ENCODE measurements at regions not wholly inside any gene's neighbourhood (a gene's known extent, or its start where the extent isn't known, plus 50 kb on each side); places are given as distances from the start of the nearest gene placed in this dataset.

DNA sequence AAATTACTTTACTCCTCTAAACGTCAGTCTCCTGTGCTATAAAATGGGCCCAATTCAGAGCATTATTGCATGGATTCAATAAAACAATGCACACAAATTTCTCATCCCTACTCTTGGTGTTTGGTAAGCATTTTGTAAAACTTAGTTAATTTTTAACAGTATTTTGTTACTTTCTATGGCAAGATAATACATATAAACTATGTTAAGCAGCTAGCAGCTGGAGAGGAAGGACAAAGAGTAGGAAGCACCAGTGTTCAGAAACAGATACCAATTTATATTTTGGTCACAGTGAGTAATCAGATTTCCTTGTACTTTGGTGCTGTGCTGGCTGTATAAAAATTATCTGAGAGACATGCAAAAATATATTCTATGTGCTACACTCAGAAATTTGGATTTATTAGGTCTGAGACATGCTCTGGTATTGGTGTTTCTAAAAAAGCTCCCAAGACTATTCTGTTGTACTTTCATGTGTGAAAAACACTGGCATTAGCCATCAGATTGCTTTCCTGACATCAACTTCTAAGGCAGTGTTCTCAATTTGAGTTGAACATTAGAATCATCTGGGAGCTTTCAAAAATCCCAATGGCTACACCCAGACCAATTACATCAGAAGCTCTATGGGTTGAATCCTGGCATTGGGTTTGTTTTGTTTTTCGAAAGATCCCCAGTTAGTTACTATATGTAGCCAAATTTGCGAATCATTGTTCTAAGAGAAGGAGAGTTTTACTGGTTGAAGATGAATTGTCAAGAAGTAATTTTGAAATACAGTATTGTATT, 100.3 kb upstream of the C1orf87 start:
- DNase-seq (ENCODE audit: low read depth) = no peak

- DNase-seq (ENCODE audit: low read depth) = no peak
These were observed 99.4 kb upstream of the C1orf87 start for GRCh38 chr1:60173006-60173405.

DNA sequence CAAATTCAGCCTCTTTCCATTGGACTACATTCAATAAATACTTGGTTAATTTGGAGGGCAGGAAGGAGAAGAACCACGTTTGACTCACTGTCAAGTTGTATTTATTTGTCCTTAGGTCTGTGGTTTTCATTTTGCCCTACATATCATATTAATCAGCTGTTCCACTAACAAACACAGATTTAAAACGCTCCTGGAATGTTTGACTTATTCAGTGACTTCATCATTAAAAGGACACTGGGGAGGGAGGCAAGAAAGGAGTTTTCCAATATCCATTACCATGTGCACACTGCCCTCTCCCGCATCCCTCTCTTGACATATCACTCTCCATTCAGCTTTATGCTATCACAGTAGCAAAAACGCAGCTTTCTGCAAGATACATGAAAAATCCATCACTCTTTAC, 98.2 kb upstream of the C1orf87 start:
- DNase-seq (ENCODE audit: low read depth) = peak; percentile 6

- DNase-seq (ENCODE audit: low read depth) = no peak
These were observed 97.1 kb upstream of the C1orf87 start for GRCh38 chr1:60170709-60171108.

DNA sequence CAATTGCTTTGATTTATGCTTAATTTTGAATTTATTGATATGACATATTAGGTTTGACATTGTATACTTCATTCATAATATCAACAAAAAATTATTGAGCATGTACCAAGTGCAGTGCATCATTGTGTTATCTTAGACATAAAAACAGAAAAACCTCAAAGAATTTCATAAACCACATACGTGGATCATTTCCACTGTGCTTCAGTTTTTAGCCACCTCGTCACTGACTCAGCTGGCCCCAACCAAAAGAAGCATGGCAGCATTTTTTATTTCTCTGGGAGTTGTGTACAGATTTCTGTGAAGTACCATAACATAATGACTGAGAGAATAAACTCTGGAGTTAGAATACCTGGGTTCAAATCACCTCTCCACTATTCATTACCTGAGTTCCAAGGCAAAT, 95.6 kb upstream of the C1orf87 start:
- DNase-seq (ENCODE audit: low read depth) = no peak

DNA sequence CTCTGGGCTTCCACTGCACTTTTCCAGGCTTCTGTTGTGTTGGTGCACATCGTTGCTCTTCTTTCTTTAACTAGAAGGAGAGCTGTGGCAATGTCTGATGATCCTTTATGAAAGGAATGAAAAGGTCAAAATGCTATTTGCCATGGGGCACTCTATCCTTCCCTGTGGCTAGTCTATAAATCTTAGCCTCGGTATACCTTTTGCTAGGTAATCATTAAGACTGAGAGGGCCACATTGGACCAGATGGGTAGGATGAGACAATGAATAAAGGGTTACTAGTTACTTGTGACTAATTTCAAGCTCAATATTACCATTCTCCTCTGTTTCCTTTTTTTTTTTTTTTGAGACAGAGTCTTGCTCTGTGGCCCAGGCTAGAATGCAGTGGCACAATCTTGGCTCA, 89.4 kb upstream of the C1orf87 start:
- no peak for DNase-seq (ENCODE audit: low read depth)

DNA sequence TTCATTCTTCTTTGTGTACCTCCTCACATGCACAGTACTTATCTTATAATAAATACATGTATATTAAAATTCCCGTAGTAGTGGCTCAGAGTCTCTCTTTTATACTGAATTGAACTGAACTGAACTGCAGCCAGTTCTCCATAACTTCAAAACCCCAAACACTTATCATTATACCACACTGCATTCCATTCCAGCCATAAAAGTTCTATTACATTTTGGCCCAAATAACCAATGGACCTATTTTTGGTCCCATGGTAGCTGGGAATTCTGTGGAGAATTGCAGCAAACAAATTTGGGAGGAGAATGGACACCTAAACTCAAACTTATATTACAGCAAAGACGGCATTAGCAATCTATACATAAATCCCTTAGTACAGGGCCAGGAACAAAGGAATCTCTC, 86.6 kb upstream of the C1orf87 start:
- DNase-seq (ENCODE audit: low read depth) = no peak

- no peak for DNase-seq (ENCODE audit: low read depth)
These were observed 82.8 kb upstream of the C1orf87 start for GRCh38 chr1:60156371-60156770.

GRCh38 chr1:60153961-60154360, 80.4 kb upstream of the C1orf87 start:
- no peak for DNase-seq (ENCODE audit: low read depth)

GRCh38 chr1:60152891-60153290, 79.3 kb upstream of the C1orf87 start:
- no peak for DNase-seq (ENCODE audit: low read depth)

DNA sequence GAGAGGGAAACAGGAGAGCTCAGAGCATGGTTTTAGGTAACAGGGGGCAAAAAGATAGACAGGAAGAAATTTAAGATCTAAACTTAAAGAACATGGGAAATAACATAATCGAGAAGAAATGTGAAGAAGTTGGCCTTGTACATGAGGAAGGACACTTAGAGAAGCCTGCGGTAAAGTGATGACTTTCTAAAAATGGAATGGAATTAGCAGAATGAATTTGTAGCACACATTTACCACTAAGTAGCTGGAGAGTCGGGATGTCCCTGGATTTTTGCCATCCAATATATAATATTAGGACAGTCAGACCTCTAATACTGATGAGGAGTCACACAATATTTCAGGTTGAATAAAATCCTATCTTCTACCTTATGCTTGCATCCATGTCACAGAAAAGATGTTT, 77.7 kb upstream of the C1orf87 start:
- no peak for DNase-seq (ENCODE audit: low read depth)

DNA sequence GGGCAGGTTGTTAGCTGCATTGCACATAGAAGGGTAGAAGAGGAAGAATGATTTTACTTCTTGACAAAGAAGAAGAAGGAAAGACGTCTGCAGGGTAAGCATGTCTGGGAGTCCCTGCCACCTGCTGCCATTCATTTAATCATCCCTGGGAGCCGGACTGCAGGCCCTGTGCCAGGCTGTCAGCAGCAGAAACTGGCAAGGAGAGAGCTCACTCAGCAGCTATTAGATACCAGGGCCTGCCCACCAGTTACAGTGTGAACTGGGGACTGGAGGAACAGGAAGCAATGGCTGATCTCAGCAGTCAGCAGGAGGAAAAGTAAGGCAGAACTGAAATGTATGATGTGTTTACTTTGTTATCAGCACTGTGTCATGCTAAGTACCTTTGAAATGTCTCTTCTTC, 75.7 kb upstream of the C1orf87 start:
- DNase-seq (ENCODE audit: low read depth) = no peak

DNA sequence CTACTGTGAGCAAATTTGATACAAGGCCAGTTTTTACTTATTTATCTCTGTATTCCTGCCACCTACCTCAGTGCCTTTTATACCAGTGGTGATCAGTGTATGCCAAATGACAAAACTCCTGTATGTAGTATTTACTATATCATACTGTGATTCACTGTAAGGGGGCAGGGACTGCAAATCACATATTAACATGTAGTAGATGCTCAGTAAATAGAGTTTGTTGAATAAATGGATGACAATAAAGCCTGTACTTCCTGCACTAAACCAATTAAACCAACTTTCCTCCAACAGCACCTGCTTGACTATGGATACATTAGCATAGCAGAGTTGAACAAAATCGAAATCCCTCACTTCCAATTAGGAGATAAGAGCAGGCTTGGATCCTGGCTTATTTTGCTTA, 73.3 kb upstream of the C1orf87 start:
- DNase-seq (ENCODE audit: low read depth) = no peak

DNA sequence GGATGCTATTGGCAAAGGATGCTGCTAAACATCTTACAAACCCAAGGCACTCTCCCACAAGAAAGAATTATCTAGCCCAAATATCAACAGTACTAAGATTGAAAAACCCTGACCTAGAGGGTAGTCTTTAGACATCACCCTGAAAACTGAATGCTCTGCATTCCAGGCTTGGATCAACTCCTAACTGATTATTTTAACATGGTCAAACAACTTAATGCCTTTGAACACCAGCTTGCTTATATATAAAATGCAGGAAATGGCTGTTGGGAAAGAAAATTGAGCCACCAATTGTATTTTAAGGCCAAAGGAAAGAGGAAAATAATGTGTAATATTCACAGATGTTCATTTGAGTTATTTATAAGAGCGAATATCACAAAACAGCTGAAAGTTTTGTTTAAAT, 72.2 kb upstream of the C1orf87 start:
- no peak for DNase-seq (ENCODE audit: low read depth)

DNA sequence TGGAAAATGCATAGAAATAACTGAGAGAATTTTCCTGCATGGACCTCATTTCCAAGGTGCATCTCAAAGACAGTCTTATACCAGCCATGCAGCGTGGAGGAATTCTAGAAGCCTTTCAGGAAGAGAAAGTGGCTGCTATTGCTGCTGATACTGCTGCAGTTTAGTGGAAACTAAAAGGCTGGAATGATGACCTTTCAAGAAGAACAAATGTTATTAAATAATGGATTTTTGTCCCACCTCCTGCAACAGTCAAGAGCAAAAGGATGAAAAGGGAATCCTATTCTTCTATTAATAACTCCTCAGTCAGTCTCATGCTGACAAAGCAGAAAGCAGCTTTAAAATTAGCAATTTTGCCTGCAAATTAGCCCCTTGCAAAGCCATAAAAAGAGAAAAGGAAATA, 68.2 kb upstream of the C1orf87 start:
- no peak for DNase-seq (ENCODE audit: low read depth)

DNA sequence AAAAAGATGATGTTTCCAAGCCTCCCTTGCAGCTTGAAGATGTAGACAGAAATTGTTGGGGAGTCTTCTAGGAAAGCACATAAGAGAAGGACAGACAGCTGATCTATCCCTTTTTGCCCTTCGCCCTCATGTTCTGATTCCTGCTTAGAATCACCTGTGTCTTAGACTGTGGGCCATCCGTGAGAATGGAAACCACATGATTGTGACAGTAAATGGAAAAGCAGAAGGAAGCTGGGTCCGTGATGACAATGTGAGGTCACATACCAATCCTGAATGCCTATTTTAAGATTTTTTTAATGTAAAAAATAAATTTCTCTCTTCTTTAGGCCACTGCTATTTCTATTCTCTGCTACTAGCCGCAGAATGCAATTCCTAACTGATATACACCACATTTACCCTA, 67.7 kb upstream of the C1orf87 start:
- no peak for DNase-seq (ENCODE audit: low read depth)

DNA sequence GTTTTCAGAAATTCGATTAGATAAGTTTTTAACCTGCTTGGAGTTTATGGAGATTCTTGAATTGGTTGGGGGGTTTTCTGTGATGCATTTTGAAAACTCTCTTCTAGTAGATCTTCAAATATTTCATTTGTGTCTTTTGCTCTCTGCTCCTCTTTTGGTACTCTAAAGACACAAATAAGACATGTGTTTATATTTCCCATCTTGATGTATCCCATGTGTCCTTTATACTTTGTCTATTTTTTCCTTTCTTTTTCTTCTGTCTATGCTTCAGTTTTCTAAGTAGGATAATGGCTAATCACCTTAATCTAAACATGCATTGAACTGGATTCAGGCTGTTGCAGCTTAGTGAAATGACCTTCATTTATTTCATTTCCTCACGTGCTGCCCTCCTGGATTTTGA, 63.8 kb upstream of the C1orf87 start:
- no peak for DNase-seq (ENCODE audit: low read depth)

DNA sequence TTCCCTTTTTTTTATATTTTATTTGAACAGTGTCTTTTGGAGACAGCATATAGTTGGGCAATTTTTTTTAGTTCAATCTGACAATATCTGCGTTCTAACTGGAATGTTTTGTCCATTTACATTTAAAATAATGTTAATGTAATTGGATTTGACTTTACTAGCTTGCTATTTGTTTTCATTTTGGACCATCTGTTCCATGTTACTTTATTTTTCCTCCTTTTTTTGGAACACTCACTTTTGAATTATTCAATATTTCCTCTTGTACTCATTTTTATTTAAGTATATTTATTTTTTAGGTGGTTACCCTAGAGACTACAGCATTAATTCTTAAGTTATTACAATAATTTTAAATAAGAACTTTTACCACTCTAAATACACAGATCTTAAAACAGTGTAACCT, 62.8 kb upstream of the C1orf87 start:
- no peak for DNase-seq (ENCODE audit: low read depth)

- DNase-seq (ENCODE audit: low read depth) = no peak
These were observed 61.1 kb upstream of the C1orf87 start for GRCh38 chr1:60134716-60135115.

DNA sequence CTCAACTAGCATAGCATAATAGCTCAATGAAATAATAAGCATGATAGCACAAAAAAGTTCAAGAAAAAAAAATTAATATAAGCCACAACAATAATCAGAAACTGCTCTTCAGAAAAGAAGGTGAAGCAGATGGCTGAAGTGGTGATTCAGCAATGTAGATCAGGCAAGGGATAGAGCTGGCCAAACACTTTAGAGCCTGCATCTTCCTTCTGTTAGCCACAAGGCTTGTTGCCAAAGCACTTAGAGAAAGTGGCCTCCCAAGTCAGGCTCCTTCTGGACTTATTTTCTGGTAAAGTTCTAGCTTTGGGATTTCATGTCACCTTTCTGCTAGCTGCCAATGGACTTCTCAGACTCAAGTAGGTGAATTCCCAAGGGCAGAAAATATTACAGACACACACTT, 60.3 kb upstream of the C1orf87 start:
- DNase-seq (ENCODE audit: low read depth) = peak; percentile 74

- peak; percentile 92 for DNase-seq (ENCODE audit: low read depth)
These were observed 59.6 kb upstream of the C1orf87 start for GRCh38 chr1:60133000-60133673.

DNA sequence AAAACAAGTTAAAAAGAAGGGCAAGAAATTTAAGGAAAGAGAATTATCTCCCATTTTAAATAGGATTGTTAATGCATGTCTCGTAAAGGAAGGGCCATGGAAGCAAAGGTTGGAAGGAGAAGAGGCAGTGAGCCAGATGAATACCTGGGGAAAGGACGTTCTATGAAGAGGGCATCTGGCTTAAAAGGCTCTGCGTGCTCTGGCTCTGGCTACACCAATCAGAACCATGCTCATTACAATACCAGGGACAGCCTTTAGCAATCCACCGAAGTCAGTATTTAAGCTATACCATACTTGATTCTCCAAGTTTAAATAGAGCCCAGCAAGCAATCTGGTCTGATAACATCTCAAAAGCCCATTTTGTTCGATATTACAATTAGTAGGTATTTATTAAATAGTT, 58.5 kb upstream of the C1orf87 start:
- no peak for DNase-seq (ENCODE audit: low read depth)

- DNase-seq (ENCODE audit: low read depth) = no peak
These were observed 57.1 kb upstream of the C1orf87 start for GRCh38 chr1:60130703-60131102.

DNA sequence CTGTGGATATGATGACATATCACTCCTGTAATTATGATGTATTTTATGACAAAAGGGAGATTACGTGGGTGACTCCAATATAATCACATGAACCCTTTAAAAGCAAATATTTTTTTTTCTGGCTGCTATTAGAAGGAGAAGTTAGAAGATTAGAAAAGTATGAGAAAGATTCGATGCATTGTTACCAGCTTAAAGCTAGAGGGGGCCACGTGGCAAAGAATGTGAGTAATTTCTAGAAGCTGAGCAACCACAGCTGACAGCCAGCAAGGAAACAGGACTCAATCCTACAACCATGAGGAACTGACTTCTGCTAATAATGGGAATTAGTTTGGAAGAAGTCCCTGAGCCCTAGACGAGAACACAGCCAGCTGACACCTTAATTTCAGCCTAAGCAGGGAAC, 56.3 kb upstream of the C1orf87 start:
- DNase-seq (ENCODE audit: low read depth) = no peak

All from GM04504 (cell line).